Osteoblast (primary cell): ENCODE measurements at regions not wholly inside any gene's neighbourhood (a gene's known extent, or its start where the extent isn't known, plus 50 kb on each side); places are given as distances from the start of the nearest gene placed in this dataset.

ENCODE experiments used
- DNase-seq: peaks from one replicate; pipeline ENCODE4 v3.0.0; 2011; ENCODE audit warnings: low spot score, mixed read lengths; ENCODE audit not compliant: insufficient read length; ENCODE audit errors: missing footprints
- H2AFZ ChIP-seq: 2 replicates; pipeline ENCODE4 v1.6.0; 2011; ENCODE audit warnings: mild to moderate bottlenecking, low read length
- H3K27ac ChIP-seq: 2 replicates; pipeline ENCODE4 v1.5.1; 2011; ENCODE audit warnings: mild to moderate bottlenecking, low read depth, low read length, moderate library complexity
- H3K27me3 ChIP-seq: 2 replicates; pipeline ENCODE4 v1.6.0; 2012; ENCODE audit warnings: mild to moderate bottlenecking, control low read depth, inconsistent platforms, low read length, moderate library complexity; ENCODE audit not compliant: insufficient read depth
- H3K36me3 ChIP-seq: 2 replicates; pipeline ENCODE4 v1.5.1; 2011; ENCODE audit warnings: mild to moderate bottlenecking, low read length, control low read depth, moderate library complexity; ENCODE audit not compliant: insufficient read depth
- H3K4me1 ChIP-seq: 2 replicates; pipeline ENCODE4 v1.5.1; 2011; ENCODE audit warnings: mild to moderate bottlenecking, low read length, control low read depth, moderate library complexity; ENCODE audit not compliant: insufficient read depth
- H3K4me2 ChIP-seq: 2 replicates; pipeline ENCODE4 v1.6.0; 2011; ENCODE audit warnings: mild to moderate bottlenecking, low read length; ENCODE audit not compliant: insufficient read depth
- H3K4me3 ChIP-seq: fragments of 200-600 bp; sonication (generic); 3 replicates; pipeline ENCODE4 v1.5.1; 2012; ENCODE audit warnings: mild to moderate bottlenecking, low read length, inconsistent platforms; ENCODE audit not compliant: insufficient read depth
- H3K79me2 ChIP-seq: 2 replicates; pipeline ENCODE4 v1.6.0; 2012; ENCODE audit warnings: mild to moderate bottlenecking, low read length, control low read depth, inconsistent platforms; ENCODE audit not compliant: insufficient read depth
- H3K9me3 ChIP-seq: 2 replicates; pipeline ENCODE4 v1.5.1; 2011; ENCODE audit warnings: low read depth, low read length, control low read depth
- H4K20me1 ChIP-seq: 2 replicates; pipeline ENCODE4 v1.6.0; 2012; ENCODE audit warnings: mild to moderate bottlenecking, low read length, control low read depth; ENCODE audit not compliant: insufficient read depth
- TF ChIP-seq, protein P1 (sequence below): IDR thresholded peaks from 2 replicates; pipeline ENCODE4 v1.5.1; 2011; ENCODE audit warnings: mild to moderate bottlenecking, low read depth, low read length, moderate library complexity; ENCODE audit errors: extremely low read depth

DNA sequence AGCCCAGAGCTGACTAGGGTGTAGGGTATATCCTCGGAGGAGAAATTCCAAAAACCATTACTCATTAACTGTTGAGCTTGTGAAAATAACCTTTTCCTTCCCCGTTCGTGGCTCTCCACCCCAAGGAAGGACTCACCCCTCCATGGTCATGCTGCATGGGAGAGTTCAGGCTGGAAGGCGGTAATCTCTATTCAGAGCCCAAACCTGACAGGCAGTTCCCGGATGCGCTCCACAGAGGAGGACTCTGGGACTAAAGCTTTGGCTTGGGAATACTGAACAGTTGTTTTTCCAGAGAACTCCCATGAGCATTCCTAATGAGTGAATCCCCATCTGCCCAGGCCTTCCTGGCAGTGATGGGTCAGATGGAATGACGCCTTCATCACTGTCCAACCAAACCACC is 125.4 kb downstream of the BCOR start:
- Histone ChIP-seq H3K9me3 (peaks cover 2% of the 10 kb centered on the region), H4K20me1 (no peaks in the 10 kb centered on the region), H3K36me3 (no peaks in the 10 kb centered on the region), H3K4me3 (no peak overlapping the region), H3K4me1 (peaks cover 8% of the 10 kb centered on the region), H3K27ac (peak overlapping the region; percentile 81), H3K27me3 (no peaks in the 10 kb centered on the region), H3K4me2 (peak overlapping the region; percentile 36), H3K79me2 (no peaks in the 10 kb centered on the region), H2AFZ (peak overlapping the region; percentile 28)
- peak; percentile 94 for DNase-seq
- TF ChIP-seq, protein P1, sequence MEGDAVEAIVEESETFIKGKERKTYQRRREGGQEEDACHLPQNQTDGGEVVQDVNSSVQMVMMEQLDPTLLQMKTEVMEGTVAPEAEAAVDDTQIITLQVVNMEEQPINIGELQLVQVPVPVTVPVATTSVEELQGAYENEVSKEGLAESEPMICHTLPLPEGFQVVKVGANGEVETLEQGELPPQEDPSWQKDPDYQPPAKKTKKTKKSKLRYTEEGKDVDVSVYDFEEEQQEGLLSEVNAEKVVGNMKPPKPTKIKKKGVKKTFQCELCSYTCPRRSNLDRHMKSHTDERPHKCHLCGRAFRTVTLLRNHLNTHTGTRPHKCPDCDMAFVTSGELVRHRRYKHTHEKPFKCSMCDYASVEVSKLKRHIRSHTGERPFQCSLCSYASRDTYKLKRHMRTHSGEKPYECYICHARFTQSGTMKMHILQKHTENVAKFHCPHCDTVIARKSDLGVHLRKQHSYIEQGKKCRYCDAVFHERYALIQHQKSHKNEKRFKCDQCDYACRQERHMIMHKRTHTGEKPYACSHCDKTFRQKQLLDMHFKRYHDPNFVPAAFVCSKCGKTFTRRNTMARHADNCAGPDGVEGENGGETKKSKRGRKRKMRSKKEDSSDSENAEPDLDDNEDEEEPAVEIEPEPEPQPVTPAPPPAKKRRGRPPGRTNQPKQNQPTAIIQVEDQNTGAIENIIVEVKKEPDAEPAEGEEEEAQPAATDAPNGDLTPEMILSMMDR, result no peak

DNA sequence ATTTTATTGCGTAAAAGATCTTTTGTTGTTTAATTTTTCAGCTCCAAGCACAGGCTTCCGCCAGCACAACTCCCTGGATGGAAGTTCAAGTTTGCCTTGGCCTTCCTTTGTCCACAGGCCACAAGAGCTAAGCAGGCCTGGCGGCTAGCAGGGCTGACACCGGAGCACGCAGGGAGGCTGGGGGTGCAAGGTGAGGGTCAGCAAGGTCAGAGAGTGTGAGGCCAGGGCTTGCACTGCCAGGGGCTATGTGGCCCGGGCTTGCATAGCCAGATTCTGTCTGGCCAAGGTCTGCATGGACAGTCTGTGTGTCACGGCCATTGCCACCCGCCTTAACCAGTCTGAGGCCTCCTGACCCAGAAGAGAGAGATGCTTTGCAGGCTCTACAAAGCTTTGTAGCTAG is 123.9 kb downstream of the BCOR start:
- Histone ChIP-seq H3K36me3 (no peaks in the 10 kb centered on the region), H4K20me1 (no peaks in the 10 kb centered on the region), H3K27me3 (no peaks in the 10 kb centered on the region), H3K27ac (no peak overlapping the region), H3K4me2 (no peak overlapping the region), H3K9me3 (peaks cover 2% of the 10 kb centered on the region), H3K4me3 (no peak overlapping the region), H3K79me2 (no peaks in the 10 kb centered on the region), H3K4me1 (peaks cover 8% of the 10 kb centered on the region), H2AFZ (no peak overlapping the region)
- TF ChIP-seq, protein P1, result no peak
- no peak for DNase-seq

DNA sequence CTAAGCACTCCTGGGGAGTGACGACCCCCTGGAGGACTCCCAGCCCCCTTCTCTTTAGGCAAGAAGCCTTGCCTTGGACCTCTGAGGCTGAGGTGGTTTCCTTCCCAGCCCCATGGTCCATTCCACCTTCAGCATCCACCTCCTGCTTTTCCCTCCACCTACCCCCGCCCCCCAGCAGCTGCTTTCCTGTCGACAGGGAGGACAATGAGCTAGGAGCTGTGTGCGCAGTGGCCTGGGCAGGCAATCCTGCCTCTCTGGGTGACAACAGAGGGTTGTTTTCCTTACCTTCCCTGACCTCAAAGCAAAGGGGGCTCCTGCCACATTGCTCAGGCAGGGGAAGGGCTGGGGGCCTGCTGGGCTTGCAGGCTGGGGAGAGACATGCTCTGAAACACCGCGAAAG is 123.5 kb downstream of the BCOR start:
- H2AFZ ChIP-seq, result no peak overlapping the region
- no peak overlapping the region for H3K4me3 ChIP-seq
- H4K20me1 ChIP-seq, result no peaks in the 10 kb centered on the region
- TF ChIP-seq, protein P1, result no peak
- no peak for DNase-seq
- H3K36me3 ChIP-seq, result no peaks in the 10 kb centered on the region
- H3K79me2 ChIP-seq, result no peaks in the 10 kb centered on the region
- H3K27ac ChIP-seq, result no peak overlapping the region
- H3K27me3 ChIP-seq, result no peaks in the 10 kb centered on the region
- H3K4me1 ChIP-seq, result peaks cover 8% of the 10 kb centered on the region
- H3K9me3 ChIP-seq, result peaks cover 2% of the 10 kb centered on the region
- no peak overlapping the region for H3K4me2 ChIP-seq

DNA sequence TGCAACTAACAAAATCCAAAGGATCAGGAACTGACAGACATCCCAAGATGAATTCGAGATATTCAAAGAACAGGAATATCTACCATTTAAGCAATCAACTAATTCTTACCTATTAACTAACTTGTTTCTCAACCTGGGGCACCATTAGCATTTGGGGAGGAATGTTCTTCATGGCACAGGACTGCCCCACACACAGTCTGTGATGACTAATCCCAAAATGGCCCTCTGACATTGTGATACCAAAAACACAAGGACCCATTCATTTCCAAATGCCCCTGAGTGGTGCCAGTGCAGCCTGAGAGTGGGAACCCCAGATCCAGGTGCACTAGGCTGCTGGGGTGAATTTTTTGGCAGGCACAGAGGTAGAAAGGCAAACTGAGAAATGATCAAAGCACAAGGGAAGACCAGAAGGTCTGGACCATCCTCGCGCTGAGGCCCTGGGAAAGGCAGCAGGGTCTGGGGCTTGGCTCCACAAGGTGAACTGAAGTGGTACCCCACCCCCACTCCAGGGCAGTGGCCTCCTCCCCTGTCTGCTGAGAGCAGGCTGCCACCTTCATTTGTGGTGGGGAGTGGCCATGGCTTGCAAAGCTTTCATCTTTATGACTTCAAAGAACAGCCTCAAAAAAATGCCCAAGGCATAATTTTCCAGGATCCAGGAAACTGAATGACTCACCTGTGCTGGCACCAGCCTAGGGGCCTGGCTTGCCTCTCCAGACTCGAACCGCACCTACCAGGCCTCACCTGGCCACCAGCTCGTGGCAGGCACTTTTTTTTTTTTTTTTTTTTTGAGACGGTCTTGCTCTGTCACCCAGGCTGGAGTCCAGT is 122.4 kb downstream of the BCOR start:
- H3K4me2 ChIP-seq, result no peak overlapping the region
- H3K9me3 ChIP-seq, result peaks cover 2% of the 10 kb centered on the region
- H3K4me3 ChIP-seq, result no peak overlapping the region
- H3K27me3 ChIP-seq, result no peaks in the 10 kb centered on the region
- no peak overlapping the region for H2AFZ ChIP-seq
- TF ChIP-seq, protein P1, result no peak
- H3K79me2 ChIP-seq, result no peaks in the 10 kb centered on the region
- no peaks in the 10 kb centered on the region for H3K36me3 ChIP-seq
- H3K27ac ChIP-seq, result no peak overlapping the region
- no peak for DNase-seq
- no peaks in the 10 kb centered on the region for H4K20me1 ChIP-seq
- peaks cover 8% of the 10 kb centered on the region for H3K4me1 ChIP-seq
